Left ventricle myocardium inferior (tissue), 1 donor: ENCODE measurements at regions not wholly inside any gene's neighbourhood (a gene's known extent, or its start where the extent isn't known, plus 50 kb on each side); places are given as distances from the start of the nearest gene placed in this dataset.

ENCODE experiments used
- DNase-seq: peaks from one replicate; pipeline ENCODE4 v3.0.0-alpha.2; 2020
- H3K27ac ChIP-seq: fragments of 200-600 bp; replicated peaks from 2 replicates; pipeline ENCODE4 v1.8.0; 2021
- H3K27me3 ChIP-seq: fragments of 200-600 bp; 2 replicates; pipeline ENCODE4 v1.8.0; 2021; ENCODE audit warnings: low read depth
- H3K36me3 ChIP-seq: fragments of 200-600 bp; 2 replicates; pipeline ENCODE4 v1.8.0; 2021
- H3K4me1 ChIP-seq: fragments of 200-600 bp; 2 replicates; pipeline ENCODE4 v1.8.0; 2021
- H3K4me3 ChIP-seq: fragments of 200-600 bp; 2 replicates; pipeline ENCODE4 v1.8.0; 2021; ENCODE audit warnings: mild to moderate bottlenecking, moderate library complexity
- H3K9me3 ChIP-seq: fragments of 200-600 bp; replicated peaks from 2 replicates; pipeline ENCODE4 v1.8.0; 2021
- intact Hi-C: fragments of 100-400 bp; cut with micrococcal nuclease; formaldehyde crosslinking; loops from one replicate; pipeline ENCODE4 v1.11.0; 2022
- TF ChIP-seq, protein P1 (sequence below): fragments of 200-600 bp; IDR thresholded peaks from 2 replicates; pipeline ENCODE4 v1.8.0; 2021; ENCODE audit warnings: antibody characterized with exemption, mild to moderate bottlenecking, borderline replicate concordance
- donor health status: DM: no; HTN: yes; CAD: no; lungs with severe emphysema.

GRCh38 chr4:36785973-36786372 lies 458.6 kb upstream of the NWD2 start:
- no peak overlapping the region for H3K4me3 ChIP-seq
- H3K27me3 ChIP-seq = no peaks in the 10 kb centered on the region
- no peaks in the 10 kb centered on the region for H3K9me3 ChIP-seq
- TF ChIP-seq, protein P1, sequence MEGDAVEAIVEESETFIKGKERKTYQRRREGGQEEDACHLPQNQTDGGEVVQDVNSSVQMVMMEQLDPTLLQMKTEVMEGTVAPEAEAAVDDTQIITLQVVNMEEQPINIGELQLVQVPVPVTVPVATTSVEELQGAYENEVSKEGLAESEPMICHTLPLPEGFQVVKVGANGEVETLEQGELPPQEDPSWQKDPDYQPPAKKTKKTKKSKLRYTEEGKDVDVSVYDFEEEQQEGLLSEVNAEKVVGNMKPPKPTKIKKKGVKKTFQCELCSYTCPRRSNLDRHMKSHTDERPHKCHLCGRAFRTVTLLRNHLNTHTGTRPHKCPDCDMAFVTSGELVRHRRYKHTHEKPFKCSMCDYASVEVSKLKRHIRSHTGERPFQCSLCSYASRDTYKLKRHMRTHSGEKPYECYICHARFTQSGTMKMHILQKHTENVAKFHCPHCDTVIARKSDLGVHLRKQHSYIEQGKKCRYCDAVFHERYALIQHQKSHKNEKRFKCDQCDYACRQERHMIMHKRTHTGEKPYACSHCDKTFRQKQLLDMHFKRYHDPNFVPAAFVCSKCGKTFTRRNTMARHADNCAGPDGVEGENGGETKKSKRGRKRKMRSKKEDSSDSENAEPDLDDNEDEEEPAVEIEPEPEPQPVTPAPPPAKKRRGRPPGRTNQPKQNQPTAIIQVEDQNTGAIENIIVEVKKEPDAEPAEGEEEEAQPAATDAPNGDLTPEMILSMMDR = no peak
- no peaks in the 10 kb centered on the region for H3K36me3 ChIP-seq
- intact Hi-C loops = no loop called here
- H3K27ac ChIP-seq = no peak overlapping the region
- no peaks in the 10 kb centered on the region for H3K4me1 ChIP-seq
- no peak for DNase-seq

- Histone ChIP-seq H3K27ac (no peak overlapping the region), H3K27me3 (no peaks in the 10 kb centered on the region), H3K4me1 (no peaks in the 10 kb centered on the region), H3K36me3 (no peaks in the 10 kb centered on the region), H3K9me3 (no peaks in the 10 kb centered on the region), H3K4me3 (no peak overlapping the region)
- TF ChIP-seq, protein P1 = no peak
- intact Hi-C loops = no loop called here
- DNase-seq = no peak
Observed at GRCh38 chr4:36786519-36786918, 458.0 kb upstream of the NWD2 start.

- no peaks in the 10 kb centered on the region for H3K4me1 ChIP-seq
- H3K27ac ChIP-seq = no peak overlapping the region
- H3K36me3 ChIP-seq = no peaks in the 10 kb centered on the region
- peaks cover 20% of the 10 kb centered on the region for H3K9me3 ChIP-seq
- H3K4me3 ChIP-seq = no peak overlapping the region
- TF ChIP-seq, protein P1 = no peak
- no peaks in the 10 kb centered on the region for H3K27me3 ChIP-seq
- DNase-seq = no peak
- intact Hi-C loops = no loop called here
Observed at GRCh38 chr4:36794716-36795115, 449.8 kb upstream of the NWD2 start.

- DNase-seq = no peak
- Histone ChIP-seq H3K4me1 (no peaks in the 10 kb centered on the region), H3K36me3 (no peaks in the 10 kb centered on the region), H3K9me3 (peaks cover 6% of the 10 kb centered on the region), H3K27me3 (no peaks in the 10 kb centered on the region), H3K4me3 (no peak overlapping the region), H3K27ac (no peak overlapping the region)
- intact Hi-C loops = no loop called here
- TF ChIP-seq, protein P1 = no peak
Observed at GRCh38 chr4:36812149-36812548, 432.4 kb upstream of the NWD2 start.

DNA sequence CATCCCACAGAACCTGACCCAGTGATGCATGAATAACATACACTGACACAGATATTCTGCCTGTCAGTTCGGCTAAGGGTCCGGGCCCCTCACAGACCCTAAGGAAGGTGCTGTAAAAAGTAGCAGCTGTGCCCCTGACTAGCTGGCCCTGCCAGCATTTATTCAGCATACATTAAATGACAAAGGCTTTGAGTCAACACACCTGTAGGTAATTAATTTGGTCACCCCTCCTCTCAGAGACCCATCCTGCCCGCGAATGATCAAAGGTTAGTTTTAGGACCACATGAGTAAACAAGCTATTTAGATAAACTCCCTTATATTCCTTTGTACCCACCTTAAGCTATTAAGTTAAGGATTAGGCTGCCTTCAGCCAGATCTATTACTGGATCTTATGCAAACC lies 429.0 kb upstream of the NWD2 start:
- DNase-seq = no peak
- TF ChIP-seq, protein P1 = no peak
- Histone ChIP-seq H3K4me3 (no peak overlapping the region), H3K4me1 (no peaks in the 10 kb centered on the region), H3K36me3 (no peaks in the 10 kb centered on the region), H3K27ac (no peak overlapping the region), H3K9me3 (peaks cover 6% of the 10 kb centered on the region), H3K27me3 (no peaks in the 10 kb centered on the region)
- intact Hi-C loops = no loop called here
